GM21423 (cell line): ENCODE measurements at regions not wholly inside any gene's neighbourhood (a gene's known extent, or its start where the extent isn't known, plus 50 kb on each side); places are given as distances from the start of the nearest gene placed in this dataset.

Experiments used
- ATAC-seq: cut with Tn5 transposase; IDR thresholded peaks from one replicate; pipeline ENCODE4 v1.9.1; 2021; ENCODE audit warnings: mild to moderate bottlenecking, moderate library complexity; ENCODE audit not compliant: unreplicated experiment

DNA sequence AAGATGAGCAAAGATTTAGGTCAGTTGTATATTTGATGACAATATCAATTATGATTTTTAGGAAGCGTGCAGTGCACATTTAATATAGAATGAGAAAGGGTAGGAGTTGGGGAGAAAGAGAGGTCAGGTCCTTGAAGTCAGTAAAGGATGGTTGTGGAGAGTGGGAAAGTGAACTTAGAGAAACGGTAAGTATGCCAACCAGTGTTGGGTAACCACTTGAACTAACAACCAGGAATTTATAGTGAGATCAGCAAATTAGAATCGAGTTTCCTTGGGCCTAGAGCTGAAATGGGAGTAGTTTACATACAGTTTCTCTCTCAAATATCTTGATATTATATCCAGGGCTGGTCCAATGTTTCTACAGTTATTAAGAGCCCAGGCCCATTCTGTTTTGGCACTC is 188.5 kb upstream of the RBMS3 start:
- no peak for ATAC-seq

- ATAC-seq = no peak
Measured at GRCh38 chr3:29099296-29099695, 181.6 kb upstream of the RBMS3 start.

DNA sequence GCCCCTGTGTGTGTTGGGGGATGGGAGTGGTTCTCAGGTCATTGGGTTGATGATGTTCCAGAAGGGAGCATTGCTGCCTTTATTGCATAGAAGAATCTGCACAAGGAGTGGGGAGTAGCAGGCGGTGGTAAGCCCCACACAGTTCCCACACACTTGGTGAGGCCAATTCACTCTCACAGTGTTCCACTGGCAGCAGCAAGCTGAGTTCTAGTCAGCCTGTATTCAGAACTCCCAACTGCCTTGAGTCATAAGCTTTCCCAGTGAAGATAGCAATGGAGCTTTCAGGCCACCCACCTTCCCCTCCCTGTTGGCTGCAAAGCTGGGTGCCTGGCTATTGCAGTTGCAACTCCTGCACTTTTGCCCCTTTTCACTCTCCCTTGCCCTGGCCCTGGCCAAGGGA is 181.1 kb upstream of the RBMS3 start:
- no peak for ATAC-seq

- no peak for ATAC-seq
Measured at GRCh38 chr3:29100292-29100691, 180.6 kb upstream of the RBMS3 start.

DNA sequence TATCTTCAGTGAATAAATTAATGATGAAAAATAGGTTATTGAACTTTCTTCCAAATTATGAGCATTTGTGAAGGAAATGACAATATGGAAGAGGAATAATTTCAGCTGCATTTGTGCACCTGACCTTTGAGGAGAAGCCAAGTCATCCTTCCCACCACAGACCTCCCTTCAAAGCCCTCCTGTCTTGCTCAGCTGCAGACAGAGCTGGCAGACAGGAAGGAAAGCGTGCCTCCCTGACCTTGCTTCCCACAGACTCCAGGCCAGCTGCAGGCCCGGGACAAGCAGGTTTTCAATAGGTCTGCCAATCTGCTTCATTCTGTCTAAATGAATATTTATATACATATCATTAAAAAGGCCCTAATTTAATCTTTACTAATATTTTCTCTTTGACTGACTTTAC is 152.9 kb upstream of the RBMS3 start:
- ATAC-seq = no peak

GRCh38 chr3:29137601-29138000 is 143.3 kb upstream of the RBMS3 start:
- no peak for ATAC-seq

DNA sequence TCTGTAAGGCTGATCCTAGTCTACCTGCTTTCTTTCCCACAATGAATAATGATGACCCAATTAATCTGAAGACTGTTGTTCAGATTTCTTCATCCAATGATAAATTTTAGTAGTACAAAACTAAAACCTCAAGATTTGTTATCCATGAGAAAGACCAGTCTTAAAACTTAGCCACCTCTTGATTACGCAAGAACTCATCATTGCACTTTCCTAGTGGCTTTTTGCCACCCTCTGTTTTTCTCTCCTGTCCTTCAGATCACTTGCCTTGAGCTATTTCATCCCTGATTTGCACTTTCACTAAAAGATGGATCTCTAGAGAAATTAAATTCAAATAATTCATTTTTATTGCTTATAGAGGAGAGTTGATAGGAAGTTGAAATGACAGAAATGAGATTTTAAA is 142.7 kb upstream of the RBMS3 start:
- no peak for ATAC-seq

- no peak for ATAC-seq
Measured at GRCh38 chr3:29140666-29141065, 140.2 kb upstream of the RBMS3 start.

DNA sequence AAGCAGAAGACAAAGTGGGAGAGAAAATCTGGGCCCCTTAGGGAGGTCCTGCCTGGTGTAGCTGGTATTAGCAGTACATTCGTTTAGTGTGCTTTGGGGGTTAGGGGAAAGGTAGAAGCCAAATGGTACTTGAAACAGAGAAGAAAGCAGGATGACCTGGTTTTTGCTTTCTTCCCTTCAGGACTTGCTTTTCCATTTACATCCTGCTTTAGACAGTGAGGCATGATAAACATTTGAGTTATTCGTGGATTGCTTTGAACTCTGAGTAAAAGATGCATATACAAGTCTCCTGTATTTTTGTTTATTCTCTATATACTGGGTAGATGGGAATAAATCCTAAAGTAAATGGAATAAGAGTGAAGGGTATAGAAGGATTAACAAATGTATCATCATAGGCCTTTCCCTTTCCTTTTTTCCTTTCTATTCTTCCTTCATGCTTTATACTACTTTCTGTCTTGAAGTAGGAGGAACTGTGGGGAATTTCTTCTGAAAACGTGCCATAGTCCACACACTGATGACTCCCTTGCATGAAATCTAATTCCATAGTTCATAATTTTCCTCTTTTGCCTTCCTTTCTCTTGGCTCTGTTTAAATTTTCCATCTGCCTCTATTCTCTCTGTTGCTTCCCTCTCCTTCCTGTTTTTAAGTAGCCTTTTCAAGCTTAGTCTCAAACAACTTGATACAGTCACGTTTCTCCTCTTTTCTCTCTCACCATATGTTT is 139.5 kb upstream of the RBMS3 start:
- no peak for ATAC-seq

DNA sequence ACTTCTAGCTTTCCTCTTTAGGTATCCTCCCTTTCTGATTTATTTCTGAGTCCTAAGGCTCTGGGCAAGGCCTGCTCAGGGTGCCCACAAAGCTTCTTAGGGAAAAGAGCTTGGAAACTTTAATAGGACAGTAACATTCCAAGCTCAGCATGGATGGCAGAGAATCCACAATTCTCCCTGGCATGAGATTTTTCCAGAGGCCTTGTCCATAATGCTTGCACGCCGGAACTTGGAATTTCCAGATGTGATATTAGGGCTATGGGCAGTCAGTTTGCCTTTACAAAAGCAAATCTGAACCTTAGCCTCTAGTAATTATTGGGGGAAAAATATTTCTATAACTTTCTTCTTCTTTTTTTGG is 139.0 kb upstream of the RBMS3 start:
- no peak for ATAC-seq

- no peak for ATAC-seq
Measured at GRCh38 chr3:29143151-29143550, 137.7 kb upstream of the RBMS3 start.

DNA sequence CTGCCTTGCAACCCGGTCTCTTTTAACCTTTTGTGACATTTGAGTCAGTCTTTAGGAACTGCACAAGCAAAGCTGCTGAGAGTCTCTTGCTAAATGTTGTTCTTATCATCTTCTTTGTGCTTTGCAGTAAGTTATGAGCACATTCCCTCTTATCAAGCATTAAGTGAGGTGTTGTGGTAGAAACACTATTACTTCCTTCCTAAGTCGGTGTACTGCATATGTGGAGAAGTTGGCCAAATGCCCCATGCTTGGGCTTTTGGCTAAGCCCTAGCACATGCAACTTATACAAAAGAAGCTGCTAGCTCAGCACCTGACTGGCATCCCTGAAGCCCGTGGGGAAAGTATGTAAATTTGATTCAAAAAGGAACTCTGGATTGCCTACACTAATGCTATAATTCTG is 136.5 kb upstream of the RBMS3 start:
- ATAC-seq = no peak

DNA sequence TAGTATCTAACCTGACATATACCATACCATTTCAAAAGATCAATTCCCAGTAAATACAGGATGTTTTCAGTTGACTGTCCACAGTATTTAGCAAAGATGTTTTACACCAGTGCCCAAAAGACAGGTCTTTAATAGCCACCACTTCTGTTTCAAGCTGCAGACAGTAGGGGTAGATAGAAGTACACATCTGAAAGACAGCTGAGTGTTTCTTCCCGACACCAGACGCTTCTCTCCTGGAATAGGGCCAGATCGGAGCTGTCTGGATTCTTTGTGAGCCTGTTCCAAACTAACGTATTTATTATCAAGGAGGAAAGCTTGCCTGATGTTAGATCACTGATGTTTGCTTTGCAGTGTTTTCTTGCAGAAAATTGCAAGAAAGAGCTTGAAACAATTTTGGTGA is 136.1 kb upstream of the RBMS3 start:
- no peak for ATAC-seq

- no peak for ATAC-seq
Measured at GRCh38 chr3:29145360-29145759, 135.5 kb upstream of the RBMS3 start.

GRCh38 chr3:29152379-29152778 is 128.5 kb upstream of the RBMS3 start:
- ATAC-seq = no peak

DNA sequence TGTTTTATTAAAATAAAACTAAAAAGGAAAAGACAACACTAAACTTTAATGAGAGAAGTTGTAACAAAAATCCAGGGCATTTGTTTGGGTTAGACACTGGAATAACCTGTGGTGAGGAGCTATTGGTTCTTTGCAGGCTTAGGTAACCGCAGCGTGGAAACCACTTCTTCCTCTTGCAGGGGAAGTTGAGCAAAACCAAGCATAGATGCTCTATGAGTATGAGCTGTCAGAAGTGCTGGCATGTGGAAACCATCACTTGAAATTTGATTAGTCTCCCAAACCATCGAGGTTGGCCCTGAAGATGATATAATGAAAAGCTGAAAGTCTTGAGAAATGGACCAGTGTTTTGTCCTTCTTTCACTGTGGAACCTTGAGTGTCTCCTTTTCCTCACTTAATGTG is 127.1 kb upstream of the RBMS3 start:
- no peak for ATAC-seq

DNA sequence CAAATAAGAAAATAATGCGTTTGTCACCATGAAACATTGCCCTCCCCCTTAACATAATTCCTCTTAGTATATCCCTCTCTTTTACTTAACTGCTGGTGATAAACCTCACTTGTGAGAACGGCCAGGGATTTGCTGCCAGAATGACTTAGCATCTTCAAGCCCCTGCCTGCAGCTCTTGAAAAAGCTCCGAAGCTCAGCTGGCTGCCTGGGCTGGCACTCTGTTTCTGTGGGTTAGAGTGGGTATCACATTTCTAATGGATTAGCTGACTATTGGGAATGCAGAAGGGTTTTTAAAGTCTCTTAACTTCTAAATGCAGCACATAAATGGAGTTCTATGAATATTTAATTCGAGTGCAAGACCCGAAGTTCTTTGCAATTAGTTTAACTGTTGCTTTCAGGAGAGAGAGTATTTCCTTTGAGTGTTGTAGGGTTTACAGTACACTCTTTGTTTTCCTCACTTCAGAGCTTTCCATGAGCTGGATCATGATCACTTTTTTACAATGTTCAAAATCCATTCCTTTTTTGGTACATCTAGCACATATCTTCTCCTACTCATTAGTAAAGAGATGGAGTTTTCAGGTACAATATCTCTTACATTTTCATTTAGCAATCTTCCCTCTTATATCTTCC is 124.7 kb upstream of the RBMS3 start:
- ATAC-seq = no peak

- ATAC-seq = no peak
Measured at GRCh38 chr3:29164825-29165224, 116.0 kb upstream of the RBMS3 start.

DNA sequence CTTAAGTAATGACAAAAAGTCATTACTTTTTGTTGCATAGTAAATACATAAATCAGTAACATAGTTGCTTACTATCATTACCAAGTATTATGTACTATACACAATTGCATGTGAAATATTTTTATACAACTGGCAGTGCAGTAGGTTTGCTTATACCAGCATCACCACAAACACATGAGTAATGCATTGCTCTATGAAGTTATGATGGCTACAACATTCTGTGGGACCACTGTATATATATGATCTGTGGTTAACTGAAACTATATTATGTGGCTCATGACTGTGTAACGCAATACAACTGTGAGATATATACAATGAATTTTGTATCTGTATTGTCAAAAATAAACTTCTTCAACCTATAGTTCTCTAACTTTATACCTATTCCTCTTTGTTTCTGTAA is 113.7 kb upstream of the RBMS3 start:
- no peak for ATAC-seq

DNA sequence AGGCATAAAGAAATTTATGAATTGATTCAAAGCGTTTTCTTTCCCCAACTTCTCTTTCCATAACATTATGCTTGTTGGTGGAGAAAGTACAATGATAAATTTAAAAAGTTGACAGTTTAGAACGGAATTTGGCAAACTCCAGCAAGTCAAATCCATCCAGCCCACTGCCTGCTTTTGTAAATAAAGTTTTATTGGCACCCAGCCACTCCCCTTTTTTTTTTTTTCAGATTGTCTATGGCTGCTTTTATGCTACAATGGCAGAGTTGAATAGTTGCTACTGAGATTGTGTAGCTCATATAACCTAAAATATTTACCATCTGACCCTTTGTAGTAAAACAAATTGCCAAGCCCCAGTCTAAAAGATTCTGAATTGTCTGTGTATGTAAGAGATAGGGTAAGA is 112.8 kb upstream of the RBMS3 start:
- ATAC-seq = no peak

DNA sequence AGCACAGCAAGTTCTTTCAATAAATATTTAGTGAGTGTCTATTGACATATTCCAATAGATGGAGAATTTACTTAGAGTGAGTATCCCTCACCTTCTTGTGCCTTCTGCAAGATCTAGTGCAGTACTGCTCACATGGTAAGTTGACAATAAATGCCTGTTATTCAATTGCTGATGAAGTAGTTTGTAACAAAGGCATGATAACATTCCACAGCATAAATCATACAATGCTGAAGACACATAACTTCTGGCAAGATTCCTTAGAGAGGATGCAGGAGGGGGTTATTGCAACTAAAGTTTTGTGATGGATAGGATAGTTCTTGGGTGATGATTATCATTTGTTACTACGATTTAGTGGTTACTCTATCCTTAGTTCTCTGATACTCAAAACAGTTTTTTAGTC is 112.2 kb upstream of the RBMS3 start:
- ATAC-seq = no peak

DNA sequence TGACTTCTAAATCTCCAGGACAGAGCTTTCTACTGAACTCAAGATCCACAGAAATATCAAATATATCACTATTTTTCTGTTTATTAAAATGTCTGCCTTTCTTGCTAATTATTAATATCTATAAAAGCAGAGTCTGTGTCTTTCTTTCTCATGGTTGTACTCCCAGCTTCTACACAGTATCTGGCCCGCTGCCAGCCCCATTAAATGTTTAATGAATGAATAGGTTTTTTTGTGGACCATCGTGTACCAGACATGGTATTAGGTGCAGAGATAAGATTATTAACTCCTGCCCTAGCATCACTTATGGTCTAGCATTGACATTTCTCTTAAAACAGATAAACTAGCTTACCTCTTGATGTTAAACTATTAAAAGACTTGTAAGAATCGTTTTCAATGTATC is 111.4 kb upstream of the RBMS3 start:
- no peak for ATAC-seq
